ENCODE measurements at regions not wholly inside any gene's neighbourhood (a gene's known extent, or its start where the extent isn't known, plus 50 kb on each side); places are given as distances from the start of the nearest gene placed in this dataset.

DNA sequence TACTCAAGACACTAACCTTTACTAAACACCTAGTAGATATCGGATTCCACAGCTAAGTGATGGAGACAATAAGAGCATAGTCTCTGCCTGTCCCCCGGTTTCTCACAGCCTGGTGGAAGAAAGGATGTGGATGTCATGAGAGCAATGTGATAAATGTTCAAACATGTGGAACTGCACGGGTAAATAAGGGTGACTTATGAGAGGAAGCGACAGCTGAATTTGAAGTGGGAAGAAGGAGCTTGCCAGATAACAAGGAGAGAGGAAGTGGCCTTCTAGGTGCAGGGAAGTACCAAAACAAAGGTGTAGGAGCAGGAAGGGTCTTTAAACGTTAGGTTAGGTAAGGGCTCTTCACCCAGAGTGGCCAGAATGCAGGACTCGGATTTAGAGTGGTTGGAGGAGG is 178.6 kb upstream of the NRIP1 start:
- TF ChIP-seq POLR2A (IDR thresholded peaks at IDR 0.05; ENCODE audit: low read length) (no peak), GATA1 (IDR thresholded peaks at IDR 0.05; ENCODE audit: low read depth, low read length) (no peak)

Measured in erythroblast (primary cell).